Right lobe of liver (tissue), 4 donors: ENCODE measurements at regions not wholly inside any gene's neighbourhood (a gene's known extent, or its start where the extent isn't known, plus 50 kb on each side); places are given as distances from the start of the nearest gene placed in this dataset.

Experiments
- POLR2A ChIP-seq: fragments of 450-650 bp; IDR thresholded peaks from one replicate; pipeline ENCODE4 v1.6.1; 2017; ENCODE audit warnings: antibody characterized with exemption, mild to moderate bottlenecking
- TF ChIP-seq, protein P1 (sequence below), 4 donors: fragments of 200-600 bp in 3 of 4; fragments of 450-650 bp in 1 of 4; IDR thresholded peaks; one replicate each; pipeline versions ENCODE4 v1.5.1 to v1.8.0; 2016 to 2022; ENCODE audit warnings: antibody characterized with exemption in 4 of 4, mild to moderate bottlenecking in 2 of 4
- donor health status: DM: no; HTN: no; CAD: no.
- donor health status: DM: no; HTN: no; CAD: no.
- donor health status: DM: no; HTN: yes; CAD: no.

DNA sequence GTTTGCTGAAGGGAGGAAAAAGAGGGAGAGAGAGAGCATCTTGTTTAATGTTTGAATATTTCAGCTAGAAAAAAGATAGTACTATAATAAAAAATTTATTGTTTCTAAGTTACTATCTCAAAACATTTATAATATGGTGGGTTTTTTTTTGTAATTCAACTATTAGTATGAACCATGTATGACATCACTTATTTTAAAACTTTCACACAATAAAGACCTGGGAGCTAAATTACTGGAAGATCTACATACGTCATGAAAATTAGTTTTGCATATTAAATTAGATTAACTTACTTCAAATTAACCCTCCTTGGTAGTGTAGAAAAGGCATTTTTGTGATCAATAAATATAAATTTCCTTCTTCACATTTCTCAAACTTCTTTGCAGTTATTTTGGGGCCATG is 432.0 kb upstream of the SLIT2 start:
- TF ChIP-seq, protein P1, sequence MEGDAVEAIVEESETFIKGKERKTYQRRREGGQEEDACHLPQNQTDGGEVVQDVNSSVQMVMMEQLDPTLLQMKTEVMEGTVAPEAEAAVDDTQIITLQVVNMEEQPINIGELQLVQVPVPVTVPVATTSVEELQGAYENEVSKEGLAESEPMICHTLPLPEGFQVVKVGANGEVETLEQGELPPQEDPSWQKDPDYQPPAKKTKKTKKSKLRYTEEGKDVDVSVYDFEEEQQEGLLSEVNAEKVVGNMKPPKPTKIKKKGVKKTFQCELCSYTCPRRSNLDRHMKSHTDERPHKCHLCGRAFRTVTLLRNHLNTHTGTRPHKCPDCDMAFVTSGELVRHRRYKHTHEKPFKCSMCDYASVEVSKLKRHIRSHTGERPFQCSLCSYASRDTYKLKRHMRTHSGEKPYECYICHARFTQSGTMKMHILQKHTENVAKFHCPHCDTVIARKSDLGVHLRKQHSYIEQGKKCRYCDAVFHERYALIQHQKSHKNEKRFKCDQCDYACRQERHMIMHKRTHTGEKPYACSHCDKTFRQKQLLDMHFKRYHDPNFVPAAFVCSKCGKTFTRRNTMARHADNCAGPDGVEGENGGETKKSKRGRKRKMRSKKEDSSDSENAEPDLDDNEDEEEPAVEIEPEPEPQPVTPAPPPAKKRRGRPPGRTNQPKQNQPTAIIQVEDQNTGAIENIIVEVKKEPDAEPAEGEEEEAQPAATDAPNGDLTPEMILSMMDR (IDR thresholded peaks at IDR 0.05), result no peak
- TF ChIP-seq POLR2A, result no peak
